AG04450 (cell line): ENCODE measurements at regions not wholly inside any gene's neighbourhood (a gene's known extent, or its start where the extent isn't known, plus 50 kb on each side); places are given as distances from the start of the nearest gene placed in this dataset.

Experiments used
- CTCF ChIA-PET: fragments of 300-600, 350-600 bp; formaldehyde crosslinking; extraction: SDS; loops from one replicate; lab custom pipeline; 2022; ENCODE audit warnings: antibody characterized with exemption, inconsistent platforms; lab: Charles Lee
- POLR2A ChIA-PET: fragments of 350-600 bp; formaldehyde crosslinking; extraction: SDS; loops from one replicate; lab custom pipeline; 2021; ENCODE audit warnings: antibody characterized with exemption, inconsistent platforms; lab: Yijun Ruan, JAX
- DNase-seq: peaks from one replicate; pipeline ENCODE4 v3.0.0-alpha.2; 2011; ENCODE audit warnings: low read depth, low spot score
- H3K27ac ChIP-seq: one replicate; pipeline ENCODE4 v1.5.1; 2012; ENCODE audit warnings: low read depth, low read length, control low read depth
- H3K27me3 ChIP-seq: one replicate; pipeline ENCODE4 v1.6.0; 2012; ENCODE audit warnings: low read length; ENCODE audit not compliant: control insufficient read depth, insufficient read depth
- H3K4me3 ChIP-seq: 2 replicates; pipeline ENCODE4 v1.5.1; 2011; ENCODE audit warnings: mild to moderate bottlenecking, low read depth, low read length, control low read depth
- H3K9me3 ChIP-seq: 2 replicates; pipeline ENCODE4 v1.5.1; 2012; ENCODE audit warnings: low read length; ENCODE audit not compliant: control insufficient read depth, insufficient read depth
- CTCF ChIP-seq: IDR thresholded peaks from 2 replicates; pipeline ENCODE4 v1.5.1; 2011; ENCODE audit warnings: low read depth, low read length, control low read depth, inconsistent platforms

GRCh38 chr2:123566291-123566946 is 458.7 kb upstream of the CNTNAP5 start:
- CTCF ChIA-PET, result no interaction called here
- POLR2A ChIA-PET, result no interaction called here

GRCh38 chr2:123578016-123578415 is 447.1 kb upstream of the CNTNAP5 start:
- Histone ChIP-seq H3K4me3 (no peak overlapping the region), H3K27ac (no peak overlapping the region), H3K27me3 (no peaks in the 10 kb centered on the region), H3K9me3 (no peaks in the 10 kb centered on the region)
- no peak for TF ChIP-seq CTCF
- CTCF ChIA-PET, result no interaction called here
- POLR2A ChIA-PET, result no interaction called here
- no peak for DNase-seq

More at GRCh38 chr2:123566291-123566946, 458.7 kb upstream of the CNTNAP5 start:
- DNase-seq, result no peak
- H3K27me3 ChIP-seq, result no peaks in the 10 kb centered on the region
- TF ChIP-seq CTCF, result no peak
- no peak overlapping the region for H3K4me3 ChIP-seq
- peaks cover 4% of the 10 kb centered on the region; the same call in 1 of the 2 replicates for H3K9me3 ChIP-seq
- no peak overlapping the region for H3K27ac ChIP-seq

- DNase-seq, result no peak
- Histone ChIP-seq H3K27me3 (no peaks in the 10 kb centered on the region), H3K27ac (no peak overlapping the region)
Measured at GRCh38 chr2:123596621-123597020, 428.5 kb upstream of the CNTNAP5 start.

GRCh38 chr2:123597988-123598387 is 427.1 kb upstream of the CNTNAP5 start:
- Histone ChIP-seq H3K9me3 (peaks cover 7% of the 10 kb centered on the region), H3K27ac (no peak overlapping the region), H3K27me3 (no peaks in the 10 kb centered on the region), H3K4me3 (no peak overlapping the region)
- no peak for TF ChIP-seq CTCF
- DNase-seq, result no peak
- ChIA-PET POLR2A (no interaction called here), CTCF (no interaction called here)

More at GRCh38 chr2:123596621-123597020, 428.5 kb upstream of the CNTNAP5 start:
- TF ChIP-seq CTCF, result no peak
- POLR2A ChIA-PET, result no interaction called here
- H3K9me3 ChIP-seq, result peaks cover 7% of the 10 kb centered on the region
- CTCF ChIA-PET, result no interaction called here
- no peak overlapping the region for H3K4me3 ChIP-seq

GRCh38 chr2:123606631-123607030 is 418.5 kb upstream of the CNTNAP5 start:
- H3K9me3 ChIP-seq, result peaks cover 8% of the 10 kb centered on the region
- ChIA-PET POLR2A (no interaction called here), CTCF (no interaction called here)
- DNase-seq, result no peak
- H3K4me3 ChIP-seq, result no peak overlapping the region
- H3K27me3 ChIP-seq, result no peaks in the 10 kb centered on the region
- TF ChIP-seq CTCF, result no peak
- H3K27ac ChIP-seq, result no peak overlapping the region
